WTC11 (cell line): ENCODE measurements at regions not wholly inside any gene's neighbourhood (a gene's known extent, or its start where the extent isn't known, plus 50 kb on each side); places are given as distances from the start of the nearest gene placed in this dataset.

Source experiments
- ATAC-seq: fragments of 200-7000 bp; cut with Tn5 transposase; 2 replicates; pipeline ENCODE4 v1.10.0; 2021; ENCODE audit warnings: mild to moderate bottlenecking, moderate library complexity
- CTCF ChIA-PET: fragments of 300-600 bp; sonication (Branson Sonifier 250); formaldehyde crosslinking; loops from one replicate; lab custom pipeline; 2021; ENCODE audit warnings: antibody characterized with exemption; lab: Charles Lee
- POLR2A ChIA-PET: fragments of 350-600 bp; sonication (Branson Sonifier 250); formaldehyde crosslinking; loops from one replicate; lab custom pipeline; 2021; ENCODE audit warnings: antibody characterized with exemption; lab: Charles Lee
- DNase-seq: peaks from one replicate; pipeline ENCODE4 v3.0.0; 2021; ENCODE audit warnings: low spot score
- H3K27ac Mint-ChIP-seq: 2 replicates; pipeline ENCODE4 v1.8.0; 2021; ENCODE audit warnings: mixed read lengths
- H3K27me3 Mint-ChIP-seq: 2 replicates; pipeline ENCODE4 v1.8.0; 2021; ENCODE audit warnings: low read depth, mild to moderate bottlenecking, moderate library complexity, mixed read lengths
- H3K36me3 Mint-ChIP-seq: 2 replicates; pipeline ENCODE4 v1.8.0; 2021; ENCODE audit warnings: mixed read lengths
- H3K4me1 Mint-ChIP-seq: 2 replicates; pipeline ENCODE4 v1.8.0; 2022; ENCODE audit warnings: mixed read lengths
- H3K4me3 Mint-ChIP-seq: 2 replicates; pipeline ENCODE4 v1.8.0; 2021; ENCODE audit warnings: mild to moderate bottlenecking, moderate library complexity, mixed read lengths
- H3K9me3 Mint-ChIP-seq: 2 replicates; pipeline ENCODE4 v1.8.0; 2021; ENCODE audit warnings: mixed read lengths
- AR ChIP-seq: fragments of 250-450 bp; sonication (Bioruptor Pico); IDR thresholded peaks from 2 replicates; pipeline ENCODE4 v1.9.0; 2021; ENCODE audit warnings: mild to moderate bottlenecking
- GTF2I ChIP-seq: fragments of 250-450 bp; sonication (Bioruptor Pico); conservative IDR thresholded peaks from 2 replicates; pipeline ENCODE4 v1.4.0; 2021; ENCODE audit warnings: mild to moderate bottlenecking
- MLX ChIP-seq: sonication (generic); formaldehyde crosslinking; IDR thresholded peaks from 2 replicates; pipeline ENCODE4 v1.8.1; 2023; ENCODE audit warnings: mild to moderate bottlenecking, missing genetic modification reagents, moderate library complexity
- MXD4 ChIP-seq: fragments of 250-450 bp; sonication (Bioruptor Pico); IDR thresholded peaks from 2 replicates; pipeline ENCODE4 v1.8.0; 2021; ENCODE audit warnings: mild to moderate bottlenecking, moderate library complexity, borderline replicate concordance
- NFE2L1 ChIP-seq: sonication (generic); formaldehyde crosslinking; IDR thresholded peaks from 2 replicates; pipeline ENCODE4 v1.8.1; 2023; ENCODE audit warnings: missing genetic modification reagents
- NFYB ChIP-seq: sonication (generic); formaldehyde crosslinking; conservative IDR thresholded peaks from 2 replicates; pipeline ENCODE4 v1.8.0; 2022; ENCODE audit warnings: low read depth, missing genetic modification reagents
- RELA ChIP-seq: sonication (generic); formaldehyde crosslinking; IDR thresholded peaks from 2 replicates; pipeline ENCODE4 v1.8.1; 2022; ENCODE audit warnings: missing genetic modification reagents, mild to moderate bottlenecking, borderline replicate concordance
- SMAD3 ChIP-seq: sonication (generic); formaldehyde crosslinking; IDR thresholded peaks from 2 replicates; pipeline ENCODE4 v1.8.0; 2022; ENCODE audit warnings: missing genetic modification reagents, mild to moderate bottlenecking, borderline replicate concordance
- ZNF281 ChIP-seq: sonication (generic); formaldehyde crosslinking; IDR thresholded peaks from 2 replicates; pipeline ENCODE4 v1.8.0; 2023; ENCODE audit warnings: mild to moderate bottlenecking, missing genetic modification reagents
- ZNF396 ChIP-seq: fragments of 250-450 bp; sonication (Bioruptor Pico); IDR thresholded peaks from 2 replicates; pipeline ENCODE4 v1.8.0; 2021; ENCODE audit warnings: mild to moderate bottlenecking, moderate library complexity, borderline replicate concordance
- ZSCAN18 ChIP-seq: fragments of 250-450 bp; sonication (Bioruptor Pico); IDR thresholded peaks from 2 replicates; pipeline ENCODE4 v2.1.2; 2022; ENCODE audit warnings: mild to moderate bottlenecking, moderate library complexity

GRCh38 chr14:65192686-65193085, 90.4 kb upstream of the MAX start:
- H3K27ac Mint-ChIP-seq = no peak overlapping the region
- H3K4me3 Mint-ChIP-seq = no peak overlapping the region
- TF ChIP-seq MXD4 (no peak), RELA (no peak), GTF2I (CRISPR knock-in tag) (no peak), NFE2L1 (no peak), MLX (CRISPR knock-in tag) (no peak), AR (CRISPR knock-in tag) (no peak), ZNF281 (CRISPR knock-in tag) (no peak), ZSCAN18 (no peak), ZNF396 (CRISPR knock-in tag) (no peak)
- H3K36me3 Mint-ChIP-seq = no peaks in the 10 kb centered on the region
- peaks cover 7% of the 10 kb centered on the region; the same call in 1 of the 2 replicates for H3K27me3 Mint-ChIP-seq
- ATAC-seq = no peak
- no peaks in the 10 kb centered on the region for H3K9me3 Mint-ChIP-seq
- H3K4me1 Mint-ChIP-seq = peaks cover 7% of the 10 kb centered on the region
- DNase-seq = no peak
- POLR2A ChIA-PET = no interaction called here
- CTCF ChIA-PET = no interaction called here

- DNase-seq = no peak
- peaks cover 7% of the 10 kb centered on the region; the same call in 1 of the 2 replicates for H3K27me3 Mint-ChIP-seq
- TF ChIP-seq NFYB (CRISPR knock-in tag) = no peak
- no peak for TF ChIP-seq SMAD3 (CRISPR knock-in tag)
- H3K27ac Mint-ChIP-seq = no peak overlapping the region
- H3K4me3 Mint-ChIP-seq = no peak overlapping the region
- H3K36me3 Mint-ChIP-seq = no peaks in the 10 kb centered on the region
- no peak for ATAC-seq
- ChIA-PET CTCF (no interaction called here), POLR2A (no interaction called here)
- no peaks in the 10 kb centered on the region for H3K9me3 Mint-ChIP-seq
- no peaks in the 10 kb centered on the region for H3K4me1 Mint-ChIP-seq
Measured at GRCh38 chr14:65193916-65194590, 91.7 kb upstream of the MAX start.

- no peak overlapping the region for H3K27ac Mint-ChIP-seq
- DNase-seq = no peak
- H3K36me3 Mint-ChIP-seq = no peaks in the 10 kb centered on the region
- no peaks in the 10 kb centered on the region for H3K4me1 Mint-ChIP-seq
- ChIA-PET POLR2A (no interaction called here), CTCF (no interaction called here)
- H3K9me3 Mint-ChIP-seq = no peaks in the 10 kb centered on the region
- no peak for ATAC-seq
- no peak overlapping the region for H3K4me3 Mint-ChIP-seq
- TF ChIP-seq ZSCAN18 = no peak
- H3K27me3 Mint-ChIP-seq = peaks cover 7% of the 10 kb centered on the region; the same call in 1 of the 2 replicates
Measured at GRCh38 chr14:65195042-65195719, 92.9 kb upstream of the MAX start.
